Lower lobe of right lung (tissue), 2 donors: ENCODE measurements at regions not wholly inside any gene's neighbourhood (a gene's known extent, or its start where the extent isn't known, plus 50 kb on each side); places are given as distances from the start of the nearest gene placed in this dataset.

Source experiments
- ATAC-seq, 2 donors: fragments of 200-7000 bp; cut with Tn5 transposase; one replicate each; pipeline ENCODE4 v1.9.1; 2020 to 2022; ENCODE audit warnings: mild to moderate bottlenecking in 2 of 2, moderate library complexity in 2 of 2
- DNase-seq: peaks from one replicate; pipeline ENCODE4 v3.0.0-alpha.2; 2020
- H3K27ac ChIP-seq: fragments of 200-600 bp; one replicate; pipeline ENCODE4 v1.8.0; 2022
- H3K27me3 ChIP-seq: fragments of 200-600 bp; one replicate; pipeline ENCODE4 v1.8.0; 2022; ENCODE audit warnings: low read depth
- H3K36me3 ChIP-seq: fragments of 200-600 bp; one replicate; pipeline ENCODE4 v1.8.0; 2022; ENCODE audit warnings: mild to moderate bottlenecking
- H3K4me1 ChIP-seq: fragments of 200-600 bp; one replicate; pipeline ENCODE4 v1.8.0; 2022
- H3K4me3 ChIP-seq: fragments of 200-600 bp; one replicate; pipeline ENCODE4 v1.8.0; 2022; ENCODE audit warnings: mild to moderate bottlenecking
- H3K9me3 ChIP-seq: fragments of 200-600 bp; one replicate; pipeline ENCODE4 v1.8.0; 2022
- CTCF ChIP-seq: fragments of 200-600 bp; IDR thresholded peaks from one replicate; pipeline ENCODE4 v1.8.0; 2022; ENCODE audit warnings: antibody characterized with exemption, mild to moderate bottlenecking
- intact Hi-C: fragments of 100-400 bp; cut with DNase I; formaldehyde crosslinking; loops from one replicate; pipeline ENCODE4 v1.11.0; 2022
- donor health status: DM: no; HTN: yes; CAD: no; lungs with severe emphysema.

DNA sequence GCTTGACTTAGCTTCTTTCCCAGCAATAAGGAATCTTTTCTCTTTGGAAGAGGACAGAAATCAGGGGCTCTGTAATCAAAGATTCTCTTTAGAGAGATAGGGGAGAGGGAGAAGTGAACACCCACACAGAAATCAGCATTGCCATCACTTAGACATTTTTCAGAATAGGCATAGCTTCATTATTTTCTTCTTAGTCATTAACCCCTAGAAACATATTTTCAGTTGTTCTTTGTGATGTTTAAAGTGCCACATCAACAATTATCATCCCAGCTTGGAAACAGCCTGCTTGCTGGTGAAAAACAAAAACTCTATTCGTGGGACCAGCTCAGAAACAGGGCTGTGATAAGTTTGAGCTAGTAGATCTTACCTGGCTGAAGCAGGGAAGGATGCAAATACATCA is 88.3 kb upstream of the SLC44A3 start:
- Histone ChIP-seq H3K36me3 (no peaks in the 10 kb centered on the region), H3K27ac (no peak overlapping the region), H3K27me3 (no peaks in the 10 kb centered on the region), H3K9me3 (no peaks in the 10 kb centered on the region), H3K4me3 (no peak overlapping the region), H3K4me1 (peaks cover 16% of the 10 kb centered on the region)
- no peak for ATAC-seq
- TF ChIP-seq CTCF, result no peak
- DNase-seq, result no peak
- intact Hi-C loops, result no loop called here

GRCh38 chr1:94730450-94730849 is 89.7 kb upstream of the SLC44A3 start:
- Histone ChIP-seq H3K4me3 (no peak overlapping the region), H3K4me1 (peaks cover 12% of the 10 kb centered on the region), H3K27ac (no peak overlapping the region), H3K27me3 (no peaks in the 10 kb centered on the region), H3K36me3 (no peaks in the 10 kb centered on the region), H3K9me3 (no peaks in the 10 kb centered on the region)
- DNase-seq (no peak), ATAC-seq (no peak)
- no peak for TF ChIP-seq CTCF
- intact Hi-C loops, result no loop called here

GRCh38 chr1:94729267-94729666 is 90.9 kb upstream of the SLC44A3 start:
- Histone ChIP-seq H3K4me1 (peaks cover 5% of the 10 kb centered on the region), H3K9me3 (no peaks in the 10 kb centered on the region), H3K36me3 (no peaks in the 10 kb centered on the region), H3K27me3 (no peaks in the 10 kb centered on the region), H3K27ac (peak overlapping the region; percentile 20), H3K4me3 (no peak overlapping the region)
- TF ChIP-seq CTCF, result no peak
- intact Hi-C loops, result no loop called here
- DNase-seq (no peak), ATAC-seq (peak; percentile 31 to 35)

DNA sequence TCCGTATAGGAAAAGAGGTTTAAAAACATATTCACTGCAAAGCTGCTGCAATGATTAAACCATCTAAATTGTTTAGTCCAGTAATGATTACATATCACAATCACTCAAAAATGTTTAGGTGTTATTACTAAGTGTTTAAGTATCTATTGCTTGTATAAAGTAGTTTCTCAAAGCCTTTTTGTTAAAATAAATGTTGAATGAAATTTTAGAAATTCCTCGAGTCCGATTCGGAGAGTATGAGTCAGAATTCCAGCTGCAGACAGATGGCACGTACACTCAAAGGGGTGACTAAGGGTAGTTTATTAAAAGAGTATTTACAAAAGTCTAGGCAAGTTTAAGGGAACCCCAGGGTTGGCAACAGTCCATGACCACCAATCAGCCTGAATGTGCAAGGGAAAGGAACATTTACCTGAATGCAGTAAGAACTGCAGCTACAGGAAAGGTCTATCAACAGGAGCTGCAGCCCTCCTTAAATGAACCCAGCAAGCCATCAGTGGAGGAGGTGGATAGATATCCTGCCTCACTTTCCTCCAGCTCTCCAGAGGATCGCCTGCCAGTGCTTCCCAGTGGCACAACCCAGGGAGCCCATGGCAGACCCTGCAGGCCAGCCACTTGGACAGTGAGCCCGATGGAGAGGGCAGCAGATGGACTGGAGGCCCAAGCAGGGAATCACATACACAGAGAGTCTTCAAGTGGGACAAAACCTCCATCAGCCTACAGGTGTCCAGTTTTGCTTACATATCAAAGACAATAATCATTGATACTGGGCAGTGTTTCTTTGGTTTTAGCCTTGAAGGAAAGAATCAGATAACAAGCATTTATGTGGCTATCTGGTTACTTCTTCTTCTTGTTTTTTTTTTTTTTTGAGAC is 92.1 kb upstream of the SLC44A3 start:
- Histone ChIP-seq H3K9me3 (no peaks in the 10 kb centered on the region), H3K4me1 (peaks cover 5% of the 10 kb centered on the region), H3K27me3 (no peaks in the 10 kb centered on the region), H3K36me3 (no peaks in the 10 kb centered on the region), H3K27ac (no peak overlapping the region), H3K4me3 (no peak overlapping the region)
- TF ChIP-seq CTCF, result no peak
- intact Hi-C loops, result no loop called here
- DNase-seq, result no peak
- ATAC-seq, result peak; percentile 46 to 79

DNA sequence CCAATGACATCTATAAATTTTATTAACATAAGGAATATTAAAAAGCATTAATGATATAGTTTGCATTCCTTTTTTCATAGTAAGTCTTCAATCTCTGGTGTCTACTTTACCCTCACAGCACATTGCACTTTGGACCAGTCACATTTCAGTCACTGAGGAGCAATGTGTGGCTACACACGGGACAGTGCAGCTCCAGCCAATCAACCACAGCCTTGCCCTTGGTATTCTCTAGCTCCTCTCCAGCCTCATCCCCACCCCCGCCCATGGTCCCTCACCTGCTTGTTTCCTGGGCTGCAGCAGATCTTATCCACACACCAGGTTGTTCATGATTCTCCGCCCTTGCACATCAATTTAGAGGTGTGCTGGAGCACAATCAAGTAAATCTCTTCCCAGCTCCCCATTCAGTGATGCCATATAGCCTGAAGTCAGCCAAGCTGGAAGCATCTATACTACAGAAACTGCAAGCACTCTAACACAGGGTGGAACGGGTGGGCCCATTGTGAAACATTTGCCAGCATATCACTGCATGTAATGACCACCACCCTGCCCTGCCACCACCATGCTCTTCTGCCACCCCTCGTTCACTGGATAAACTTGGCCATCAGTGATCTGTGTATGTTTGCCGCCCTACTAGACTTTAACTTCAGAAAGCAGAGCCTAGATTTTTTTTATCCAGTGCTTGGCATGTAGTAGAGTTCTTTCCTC is 93.0 kb upstream of the SLC44A3 start:
- H3K27me3 ChIP-seq, result no peaks in the 10 kb centered on the region
- H3K9me3 ChIP-seq, result no peaks in the 10 kb centered on the region
- DNase-seq (no peak), ATAC-seq (no peak)
- no peak overlapping the region for H3K27ac ChIP-seq
- no peaks in the 10 kb centered on the region for H3K36me3 ChIP-seq
- peaks cover 5% of the 10 kb centered on the region for H3K4me1 ChIP-seq
- H3K4me3 ChIP-seq, result no peak overlapping the region
- no peak for TF ChIP-seq CTCF
- intact Hi-C loops, result no loop called here
